ENCODE measurements at regions not wholly inside any gene's neighbourhood (a gene's known extent, or its start where the extent isn't known, plus 50 kb on each side); places are given as distances from the start of the nearest gene placed in this dataset.

DNA sequence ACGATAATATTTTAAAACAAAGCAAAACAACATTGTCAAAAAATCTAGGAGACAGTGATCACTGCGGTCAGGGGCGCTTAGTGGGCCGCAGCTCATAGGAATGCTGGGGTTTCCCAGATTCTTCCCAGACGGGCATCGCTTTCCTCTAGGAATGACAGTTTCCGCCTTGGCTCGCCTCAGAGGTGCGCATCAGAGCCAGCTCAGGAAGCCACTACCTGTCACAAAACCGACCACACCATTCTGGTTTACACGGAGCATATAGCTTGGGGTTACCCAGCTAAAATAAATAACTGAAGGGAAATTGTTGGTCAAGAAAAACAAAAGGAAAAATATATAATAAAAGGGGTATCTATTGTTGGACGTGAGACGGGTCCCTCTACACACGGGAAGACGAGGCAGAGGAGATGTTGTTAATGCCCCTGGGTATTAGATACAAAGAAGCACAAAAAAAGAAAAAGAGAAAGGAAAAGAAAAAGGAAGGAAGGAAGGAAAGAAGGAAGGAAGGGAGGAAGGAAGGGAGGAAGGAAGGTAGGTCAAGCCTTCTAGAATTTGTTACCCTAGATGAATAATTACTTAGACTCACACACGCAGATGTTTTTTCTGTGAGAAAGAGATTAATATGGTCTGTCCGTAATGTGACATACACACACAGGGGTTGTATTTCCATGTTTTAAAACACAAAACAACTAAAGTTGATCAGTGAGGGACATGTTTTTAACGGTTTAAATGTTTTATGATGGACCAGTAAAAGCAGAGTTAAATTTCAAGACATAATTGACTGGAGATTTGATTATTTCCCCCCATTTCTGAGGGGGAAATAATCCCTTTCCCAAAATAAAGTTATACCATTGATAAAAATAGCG lies 292.4 kb upstream of the NFE2L3 start:
- H3K36me3 ChIP-seq, result no peaks in the 10 kb centered on the region
- DNase-seq, result no peak
- H3K27me3 ChIP-seq, result peaks cover 81 to 96% of the 10 kb centered on the region in 2 donors
- intact Hi-C loops (cut with DNase I), result no loop called here
- no peaks in the 10 kb centered on the region for H3K9me3 ChIP-seq
- ATAC-seq, result no peak
- no peak overlapping the region for H3K4me3 ChIP-seq
- 13% methylated on average over 19 of the region's 19 CpGs for WGBS (ENCODE audit: insufficient coverage, low coverage, low lambda C conversion rate, missing lambda C conversion rate)
- no peaks in the 10 kb centered on the region for H3K4me1 ChIP-seq
- TF ChIP-seq, protein P1, sequence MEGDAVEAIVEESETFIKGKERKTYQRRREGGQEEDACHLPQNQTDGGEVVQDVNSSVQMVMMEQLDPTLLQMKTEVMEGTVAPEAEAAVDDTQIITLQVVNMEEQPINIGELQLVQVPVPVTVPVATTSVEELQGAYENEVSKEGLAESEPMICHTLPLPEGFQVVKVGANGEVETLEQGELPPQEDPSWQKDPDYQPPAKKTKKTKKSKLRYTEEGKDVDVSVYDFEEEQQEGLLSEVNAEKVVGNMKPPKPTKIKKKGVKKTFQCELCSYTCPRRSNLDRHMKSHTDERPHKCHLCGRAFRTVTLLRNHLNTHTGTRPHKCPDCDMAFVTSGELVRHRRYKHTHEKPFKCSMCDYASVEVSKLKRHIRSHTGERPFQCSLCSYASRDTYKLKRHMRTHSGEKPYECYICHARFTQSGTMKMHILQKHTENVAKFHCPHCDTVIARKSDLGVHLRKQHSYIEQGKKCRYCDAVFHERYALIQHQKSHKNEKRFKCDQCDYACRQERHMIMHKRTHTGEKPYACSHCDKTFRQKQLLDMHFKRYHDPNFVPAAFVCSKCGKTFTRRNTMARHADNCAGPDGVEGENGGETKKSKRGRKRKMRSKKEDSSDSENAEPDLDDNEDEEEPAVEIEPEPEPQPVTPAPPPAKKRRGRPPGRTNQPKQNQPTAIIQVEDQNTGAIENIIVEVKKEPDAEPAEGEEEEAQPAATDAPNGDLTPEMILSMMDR (IDR thresholded peaks at IDR 0.05), result no peak
- TF ChIP-seq POLR2A (IDR thresholded peaks at IDR 0.05), result no peak
- H3K27ac ChIP-seq, result no peak overlapping the region

DNA sequence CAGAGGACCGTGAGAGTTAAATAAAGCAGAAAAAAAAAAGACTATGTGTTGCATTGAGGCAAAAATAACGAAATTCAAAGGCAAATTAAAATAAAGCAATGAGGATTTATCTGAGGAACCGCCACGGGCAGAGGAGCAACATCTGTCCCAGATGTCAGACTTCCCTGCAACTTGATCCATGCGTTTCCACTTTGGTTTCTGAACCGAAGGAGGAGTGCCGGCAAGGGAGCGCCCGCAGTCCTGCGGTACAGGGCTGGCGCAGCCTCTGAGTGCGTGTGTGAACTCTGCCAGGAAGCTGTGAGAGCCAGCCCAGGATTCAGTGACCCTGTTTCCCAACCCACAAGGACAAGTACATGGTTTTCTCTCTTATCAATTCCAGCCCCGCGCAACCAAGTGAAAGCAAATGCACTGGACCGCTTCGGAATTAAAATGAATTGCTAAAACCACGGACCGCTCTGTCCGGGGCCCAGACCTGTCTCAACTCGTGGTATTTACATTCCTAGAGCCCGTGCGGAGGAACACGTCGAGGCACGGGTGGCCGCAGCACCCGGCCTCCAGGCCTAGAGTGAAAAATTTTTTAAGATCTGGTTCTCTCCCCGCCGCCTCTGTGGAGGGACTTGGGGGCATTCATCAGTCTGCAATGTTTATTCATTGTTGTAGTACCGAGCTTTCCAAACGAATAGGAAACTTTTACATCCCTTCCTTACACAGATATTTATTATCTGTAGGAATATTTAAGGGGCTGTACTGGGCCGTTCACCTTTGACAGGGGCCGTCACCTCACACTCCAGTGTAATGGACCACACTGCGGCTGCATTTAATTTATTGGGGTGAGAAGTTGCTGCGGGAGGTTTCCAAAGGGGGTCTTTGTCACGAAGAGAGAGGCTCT lies 291.5 kb upstream of the NFE2L3 start:
- Histone ChIP-seq H3K27ac (no peak overlapping the region), H3K4me3 (no peak overlapping the region), H3K4me1 (no peaks in the 10 kb centered on the region), H3K27me3 (peaks cover 72 to 96% of the 10 kb centered on the region in 2 donors), H3K9me3 (no peaks in the 10 kb centered on the region), H3K36me3 (no peaks in the 10 kb centered on the region)
- WGBS (ENCODE audit: insufficient coverage, low coverage, low lambda C conversion rate, missing lambda C conversion rate), result 7% methylated on average over 33 of the region's 36 CpGs
- intact Hi-C loops (cut with DNase I), result no loop called here
- no peak for TF ChIP-seq POLR2A (IDR thresholded peaks at IDR 0.05)
- TF ChIP-seq, protein P1 (IDR thresholded peaks at IDR 0.05), result no peak
- no peak for DNase-seq
- peak in 1 of 4 donors; percentile 32 for ATAC-seq

DNA sequence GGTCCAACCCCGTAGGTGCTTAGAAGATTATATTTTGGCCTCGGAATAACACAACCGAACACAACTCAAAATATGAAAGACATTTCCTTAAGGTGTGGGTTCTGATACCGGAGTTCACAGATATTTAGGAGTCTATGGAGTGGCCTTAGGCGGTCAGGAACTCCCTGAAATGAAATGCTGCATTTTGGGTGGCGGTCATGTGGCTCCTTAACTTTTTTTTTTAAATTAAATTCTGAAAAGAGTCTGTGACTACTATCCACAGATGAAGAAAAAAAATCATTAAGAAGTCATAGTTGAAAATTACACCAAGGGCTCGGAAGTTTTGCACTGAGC lies 290.9 kb upstream of the NFE2L3 start:
- Histone ChIP-seq H3K36me3 (no peaks in the 10 kb centered on the region), H3K27ac (no peak overlapping the region), H3K9me3 (no peaks in the 10 kb centered on the region), H3K27me3 (peaks cover 66 to 95% of the 10 kb centered on the region in 2 donors), H3K4me1 (no peaks in the 10 kb centered on the region), H3K4me3 (no peak overlapping the region)
- no peak for DNase-seq
- TF ChIP-seq POLR2A (IDR thresholded peaks at IDR 0.05), result no peak
- TF ChIP-seq, protein P1 (IDR thresholded peaks at IDR 0.05), result no peak
- intact Hi-C loops (cut with DNase I), result no loop called here
- WGBS (ENCODE audit: insufficient coverage, low coverage, low lambda C conversion rate, missing lambda C conversion rate), result 20% methylated on average over 7 of the region's 7 CpGs
- no peak for ATAC-seq

DNA sequence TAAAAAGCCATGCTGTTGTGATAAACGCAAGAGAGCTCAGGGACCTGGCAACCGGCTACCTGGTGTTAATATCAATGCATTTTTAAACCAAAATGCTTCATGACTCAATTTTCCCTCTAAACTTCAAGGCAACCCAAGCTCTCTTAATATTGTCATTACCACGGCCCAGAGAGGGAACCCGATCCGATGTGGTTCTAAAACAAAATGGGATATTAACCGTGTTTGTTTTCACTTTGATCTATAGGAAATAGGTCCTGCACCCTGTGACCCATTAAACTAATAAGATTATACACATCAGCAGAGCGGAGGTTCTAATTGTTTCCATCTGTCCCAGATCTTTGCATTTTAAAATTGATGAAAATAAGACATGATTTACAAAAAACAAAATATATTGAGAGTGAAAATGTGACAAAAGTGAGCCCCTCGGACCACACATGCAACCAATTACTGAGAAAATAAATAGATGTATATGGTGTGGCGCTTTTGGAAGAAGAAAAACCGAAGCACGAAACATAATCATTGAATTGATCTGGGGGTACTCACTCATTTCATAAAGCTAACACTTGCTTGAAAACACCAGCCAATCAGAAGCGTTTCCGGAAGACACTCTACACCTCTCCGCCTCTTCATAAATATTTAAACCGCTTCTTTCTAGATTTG lies 290.3 kb upstream of the NFE2L3 start:
- ATAC-seq, result no peak
- H3K9me3 ChIP-seq, result no peaks in the 10 kb centered on the region
- no peaks in the 10 kb centered on the region for H3K36me3 ChIP-seq
- peaks cover 62 to 96% of the 10 kb centered on the region in 2 donors for H3K27me3 ChIP-seq
- WGBS (ENCODE audit: insufficient coverage, low coverage, low lambda C conversion rate, missing lambda C conversion rate), result 7% methylated on average over 15 of the region's 15 CpGs
- intact Hi-C loops (cut with DNase I), result no loop called here
- no peaks in the 10 kb centered on the region for H3K4me1 ChIP-seq
- TF ChIP-seq, protein P1 (IDR thresholded peaks at IDR 0.05), result no peak
- TF ChIP-seq POLR2A (IDR thresholded peaks at IDR 0.05), result no peak
- DNase-seq, result no peak
- H3K4me3 ChIP-seq, result no peak overlapping the region
- no peak overlapping the region for H3K27ac ChIP-seq
